ENCODE measurements at regions not wholly inside any gene's neighbourhood (a gene's known extent, or its start where the extent isn't known, plus 50 kb on each side); places are given as distances from the start of the nearest gene placed in this dataset.

- no peak overlapping the region for H3K9ac ChIP-seq (ENCODE audit: low read length)
- no peaks in the 10 kb centered on the region for H3F3A ChIP-seq (ENCODE audit: insufficient read depth, low read length)
- no peaks in the 10 kb centered on the region for H3K27me3 ChIP-seq (replicated peaks; ENCODE audit: insufficient read depth, low read length)
- no peaks in the 10 kb centered on the region for H3K36me3 ChIP-seq (replicated peaks; ENCODE audit: insufficient read depth, low read length)
- no peaks in the 10 kb centered on the region for H3K4me1 ChIP-seq (ENCODE audit: low read length)
- no peaks in the 10 kb centered on the region for H3K9me3 ChIP-seq (replicated peaks; ENCODE audit: insufficient read depth, low read length)
- DNase-seq: no peak
- no peaks in the 10 kb centered on the region for H3K79me2 ChIP-seq (ENCODE audit: low read length)
- no peak overlapping the region for H3K4me2 ChIP-seq (ENCODE audit: low read depth, low read length)
- H3K4me3 ChIP-seq (ENCODE audit: low read length): no peak overlapping the region
- TF ChIP-seq EZH2phosphoT487 (IDR thresholded peaks at IDR 0.05; ENCODE audit: low read length) (no peak), EZH2 (optimal IDR thresholded peaks at IDR 0.05; ENCODE audit: low read depth, low read length) (no peak), CTCF (IDR thresholded peaks at IDR 0.05; ENCODE audit: low read length) (no peak)
- H3K27ac ChIP-seq (ENCODE audit: low read length): no peak overlapping the region
- no peak overlapping the region for H2AFZ ChIP-seq (ENCODE audit: low read length)
- H3K9me2 ChIP-seq (replicated peaks; ENCODE audit: insufficient read depth, low read length): no peaks in the 10 kb centered on the region
- H4K20me1 ChIP-seq (ENCODE audit: insufficient read depth, low read length): no peaks in the 10 kb centered on the region
Measured at GRCh38 chr1:102172200-102172599, 175.5 kb upstream of the OLFM3 start.

- Histone ChIP-seq H3K79me2 (ENCODE audit: low read length) (no peaks in the 10 kb centered on the region), H3K27me3 (replicated peaks; ENCODE audit: insufficient read depth, low read length) (no peaks in the 10 kb centered on the region), H3K36me3 (replicated peaks; ENCODE audit: insufficient read depth, low read length) (no peaks in the 10 kb centered on the region), H4K20me1 (ENCODE audit: insufficient read depth, low read length) (no peaks in the 10 kb centered on the region), H3F3A (ENCODE audit: insufficient read depth, low read length) (no peaks in the 10 kb centered on the region), H3K9me2 (replicated peaks; ENCODE audit: insufficient read depth, low read length) (no peaks in the 10 kb centered on the region), H3K4me2 (ENCODE audit: low read depth, low read length) (no peak overlapping the region), H3K9me3 (replicated peaks; ENCODE audit: insufficient read depth, low read length) (no peaks in the 10 kb centered on the region), H2AFZ (ENCODE audit: low read length) (no peak overlapping the region), H3K9ac (ENCODE audit: low read length) (no peak overlapping the region), H3K27ac (ENCODE audit: low read length) (no peak overlapping the region), H3K4me1 (ENCODE audit: low read length) (no peaks in the 10 kb centered on the region), H3K4me3 (ENCODE audit: low read length) (no peak overlapping the region)
- no peak for DNase-seq
- TF ChIP-seq EZH2 (optimal IDR thresholded peaks at IDR 0.05; ENCODE audit: low read depth, low read length) (no peak), EZH2phosphoT487 (IDR thresholded peaks at IDR 0.05; ENCODE audit: low read length) (no peak), CTCF (IDR thresholded peaks at IDR 0.05; ENCODE audit: low read length) (no peak)
Measured at GRCh38 chr1:102163799-102164198, 167.1 kb upstream of the OLFM3 start.

GRCh38 chr1:102151242-102151641 lies 154.5 kb upstream of the OLFM3 start:
- no peaks in the 10 kb centered on the region for H3K27me3 ChIP-seq (replicated peaks; ENCODE audit: insufficient read depth, low read length)
- no peak overlapping the region for H3K27ac ChIP-seq (ENCODE audit: low read length)
- H4K20me1 ChIP-seq (ENCODE audit: insufficient read depth, low read length): no peaks in the 10 kb centered on the region
- H3K9me3 ChIP-seq (replicated peaks; ENCODE audit: insufficient read depth, low read length): no peaks in the 10 kb centered on the region
- no peaks in the 10 kb centered on the region for H3F3A ChIP-seq (ENCODE audit: insufficient read depth, low read length)
- H3K9ac ChIP-seq (ENCODE audit: low read length): no peak overlapping the region
- no peak overlapping the region for H3K4me3 ChIP-seq (ENCODE audit: low read length)
- H2AFZ ChIP-seq (ENCODE audit: low read length): no peak overlapping the region
- TF ChIP-seq CTCF (IDR thresholded peaks at IDR 0.05; ENCODE audit: low read length) (no peak), EZH2phosphoT487 (IDR thresholded peaks at IDR 0.05; ENCODE audit: low read length) (no peak), EZH2 (optimal IDR thresholded peaks at IDR 0.05; ENCODE audit: low read depth, low read length) (no peak)
- H3K4me2 ChIP-seq (ENCODE audit: low read depth, low read length): no peak overlapping the region
- no peaks in the 10 kb centered on the region for H3K4me1 ChIP-seq (ENCODE audit: low read length)
- no peaks in the 10 kb centered on the region for H3K36me3 ChIP-seq (replicated peaks; ENCODE audit: insufficient read depth, low read length)
- no peaks in the 10 kb centered on the region for H3K9me2 ChIP-seq (replicated peaks; ENCODE audit: insufficient read depth, low read length)
- no peaks in the 10 kb centered on the region for H3K79me2 ChIP-seq (ENCODE audit: low read length)
- DNase-seq: no peak

All from MM.1S (cell line).